ENCODE measurements at regions not wholly inside any gene's neighbourhood (a gene's known extent, or its start where the extent isn't known, plus 50 kb on each side); places are given as distances from the start of the nearest gene placed in this dataset.

DNA sequence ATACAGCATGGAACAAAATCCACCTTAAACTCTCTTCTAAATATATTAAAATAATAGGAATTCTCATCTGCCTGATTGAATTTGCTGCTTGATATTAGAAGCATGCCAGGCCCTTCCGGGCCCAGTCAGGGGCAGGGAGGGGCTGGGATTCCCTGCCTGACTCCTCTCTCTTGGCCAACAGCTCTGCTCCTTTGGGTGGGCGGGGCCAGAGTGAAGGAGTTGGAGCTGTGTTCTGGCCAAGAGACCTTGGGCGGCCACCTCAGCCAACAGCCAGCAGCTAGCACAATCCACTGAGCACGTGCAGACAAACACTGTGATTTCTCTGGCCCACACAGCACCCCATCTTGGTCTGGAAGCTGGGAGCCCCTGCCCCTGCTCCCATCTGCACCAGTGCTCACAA, 140.3 kb downstream of the PJA1 start:
- no peak for DNase-seq

DNA sequence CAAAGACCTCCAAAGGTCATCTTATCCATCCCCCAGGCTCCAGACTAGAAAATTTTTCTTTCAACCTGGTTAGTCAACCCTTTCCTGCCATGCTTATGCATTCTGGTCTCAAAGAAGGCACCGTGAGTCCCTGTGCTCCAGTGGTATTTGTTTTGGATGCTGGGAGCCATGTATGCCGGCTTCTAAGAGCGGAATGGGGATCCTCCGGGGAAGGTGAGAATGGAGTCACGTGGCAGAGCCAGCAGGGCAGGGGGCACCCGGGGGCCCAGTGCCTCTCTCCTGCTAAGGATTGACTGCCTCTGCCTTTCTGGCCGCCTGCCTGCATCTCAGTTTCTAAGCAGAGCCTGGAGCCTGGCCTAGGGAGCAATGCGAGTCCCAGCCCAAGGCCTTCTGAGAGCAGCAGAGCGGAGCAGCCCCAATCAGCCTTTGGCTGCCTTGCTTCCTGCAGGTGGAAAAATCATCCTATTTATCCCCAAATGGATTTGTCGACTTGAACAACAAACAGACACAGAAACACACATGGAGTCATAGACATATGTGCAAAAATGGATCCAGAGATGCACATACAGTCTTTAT, 141.0 kb downstream of the PJA1 start:
- DNase-seq: no peak

GRCh38 chrX:69022430-69022829, 142.8 kb downstream of the PJA1 start:
- no peak for DNase-seq

GRCh38 chrX:69021141-69021960, 143.9 kb downstream of the PJA1 start:
- DNase-seq: no peak

DNA sequence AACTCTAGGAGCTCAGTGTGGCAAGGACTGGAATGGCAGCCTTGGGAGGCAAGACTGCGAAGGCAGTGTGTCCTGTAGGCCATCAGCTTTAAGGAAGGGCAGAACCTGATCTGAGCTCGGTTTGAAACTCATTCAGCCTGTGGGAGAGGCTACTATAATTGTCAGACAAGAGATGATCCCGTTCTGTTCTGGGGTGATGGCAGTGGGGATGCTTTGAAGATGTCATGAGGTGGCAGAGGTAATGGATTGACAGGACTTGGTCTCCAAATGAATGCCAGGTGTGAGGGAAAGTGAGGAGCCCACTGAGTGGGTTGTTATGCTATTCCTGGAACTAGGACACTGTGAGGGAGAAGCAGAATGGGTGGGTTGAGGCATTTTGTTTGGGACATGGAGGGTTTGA, 144.9 kb downstream of the PJA1 start:
- DNase-seq: no peak

DNA sequence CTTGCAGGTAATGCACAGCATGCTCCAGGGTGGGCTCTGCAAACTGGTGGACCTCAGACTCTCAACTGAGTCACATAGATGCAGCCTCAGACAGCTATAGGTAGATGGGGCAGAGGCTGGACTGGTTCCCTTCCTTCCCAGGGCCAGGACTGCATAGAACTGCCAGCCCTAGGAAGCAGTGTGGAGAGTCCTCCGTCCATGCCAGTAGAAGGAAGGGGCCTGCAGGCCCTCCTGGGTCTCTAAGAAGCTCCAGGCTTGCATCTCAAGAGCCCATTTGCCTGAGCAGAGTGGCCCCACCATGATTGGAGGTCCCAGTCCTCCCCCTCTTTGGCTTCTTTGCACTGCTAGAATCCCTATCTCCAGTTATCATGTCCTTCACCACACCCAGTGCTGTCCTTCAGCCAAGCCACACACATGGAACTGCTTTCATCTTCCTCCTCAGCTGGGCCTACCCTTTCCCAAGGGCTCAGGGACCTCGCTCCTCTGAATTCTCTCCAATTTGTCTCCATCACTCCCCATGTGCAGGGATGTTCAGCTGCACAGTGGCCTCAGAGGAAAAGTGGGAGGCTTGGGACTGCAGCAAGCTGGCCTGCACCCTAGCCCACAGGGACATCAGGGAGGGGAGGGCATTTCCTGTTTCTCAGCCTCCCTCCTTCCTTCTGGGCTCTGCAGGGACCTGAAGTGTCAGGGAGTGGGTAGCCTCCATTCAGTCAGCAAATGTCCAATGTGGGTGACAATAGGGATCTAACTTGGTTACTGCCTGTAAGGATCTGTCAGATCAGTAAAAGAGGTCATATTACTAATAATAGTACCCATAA, 146.0 kb downstream of the PJA1 start:
- DNase-seq: no peak

- DNase-seq: no peak
Measured at GRCh38 chrX:69018416-69019072, 146.7 kb downstream of the PJA1 start.

GRCh38 chrX:69016293-69016941, 148.8 kb downstream of the PJA1 start:
- DNase-seq: no peak

DNA sequence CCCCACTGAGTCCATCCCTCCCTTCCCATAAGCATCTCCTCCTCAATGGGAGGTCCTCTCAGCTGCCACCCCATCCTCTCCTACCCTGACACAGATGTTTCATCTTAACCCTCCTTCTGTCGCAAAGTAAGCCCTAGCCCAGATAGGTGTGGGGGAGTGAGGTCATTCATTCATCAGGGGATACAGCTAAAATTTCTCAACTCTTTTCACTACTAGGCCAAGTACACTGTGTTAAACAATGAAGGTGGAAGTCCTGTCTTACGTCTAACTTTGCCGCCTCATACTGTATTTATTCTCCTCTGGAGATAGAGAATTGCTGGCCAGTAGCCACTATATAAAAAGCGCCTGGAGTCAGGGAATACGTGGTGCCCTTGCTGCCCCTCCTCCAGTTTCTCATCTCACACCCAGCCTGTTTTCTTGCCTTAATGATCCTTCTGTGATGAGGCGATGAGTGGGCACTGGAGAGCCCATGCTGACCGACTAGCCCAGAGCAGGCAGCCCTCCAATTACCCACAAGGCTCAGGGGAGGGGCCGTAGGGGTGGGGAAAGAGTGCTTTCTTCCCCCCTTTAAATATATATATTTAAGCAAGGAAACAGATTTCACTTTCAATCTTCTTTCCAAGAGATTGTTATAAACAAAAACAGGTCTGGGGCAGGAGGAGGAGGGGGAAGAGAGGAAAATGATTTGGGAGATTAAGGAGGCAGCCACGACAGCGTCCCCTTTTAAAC, 149.5 kb downstream of the PJA1 start:
- no peak for DNase-seq

DNA sequence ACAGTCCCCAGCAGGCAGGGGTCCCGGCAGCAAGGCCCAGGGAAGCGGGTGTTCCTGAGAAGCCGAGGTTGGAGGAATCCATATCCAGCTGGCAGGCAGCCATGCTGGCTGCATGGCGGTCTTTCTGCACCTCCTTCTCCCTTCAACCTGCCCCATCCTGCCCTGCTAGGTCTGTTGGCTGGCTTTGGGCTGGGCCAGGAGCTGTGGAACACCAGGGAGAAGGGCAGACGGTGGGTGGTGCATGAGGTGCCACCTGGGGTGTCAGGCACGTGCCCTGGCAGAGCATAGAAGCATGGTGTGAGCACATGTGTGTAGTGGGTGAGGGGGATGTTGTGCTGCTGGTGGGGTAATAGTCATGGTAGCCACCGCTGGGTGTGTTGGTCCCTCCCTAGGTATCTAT, 150.1 kb downstream of the PJA1 start:
- no peak for DNase-seq

DNA sequence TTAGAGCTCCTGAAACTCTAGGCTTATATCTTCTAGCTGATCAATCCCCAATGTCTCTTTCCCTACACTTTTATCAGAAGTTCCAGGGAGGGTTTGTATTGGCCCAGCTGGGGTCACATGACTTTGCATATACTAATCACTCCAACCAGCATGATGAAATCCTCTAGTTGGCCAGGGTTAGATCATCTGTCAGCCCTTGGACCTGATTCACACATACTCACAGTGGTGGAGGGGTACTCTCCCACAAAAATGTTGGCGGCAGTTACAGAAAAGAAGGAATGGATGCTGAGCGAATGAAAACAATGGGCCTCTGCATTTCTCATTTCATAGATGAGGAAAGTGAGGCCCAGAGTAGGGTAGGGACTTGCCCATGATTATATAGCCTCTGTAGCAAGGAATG, 151.1 kb downstream of the PJA1 start:
- no peak for DNase-seq

- no peak for DNase-seq
Measured at GRCh38 chrX:69010339-69010738, 154.9 kb downstream of the PJA1 start.

DNA sequence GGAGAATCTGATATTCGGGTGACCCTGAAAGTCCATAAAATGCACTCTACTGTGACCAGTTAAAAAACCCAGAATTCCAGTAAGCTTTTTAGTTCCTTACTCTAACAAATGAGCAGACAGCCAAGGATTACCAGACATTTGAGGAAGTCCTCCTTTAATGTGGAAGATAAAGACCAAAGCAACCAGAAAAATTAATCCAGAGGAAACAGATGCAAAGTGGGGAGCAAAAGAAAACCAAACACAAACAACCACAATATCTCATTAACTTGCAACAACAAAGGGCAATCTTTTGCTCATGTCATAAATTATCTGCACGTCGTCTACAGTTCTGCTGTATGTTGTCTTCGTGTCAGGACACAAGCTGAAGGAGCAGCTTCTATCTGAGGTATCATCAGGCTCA, 164.4 kb downstream of the PJA1 start:
- no peak for DNase-seq

- no peak for DNase-seq
Measured at GRCh38 chrX:68999931-69000330, 165.3 kb downstream of the PJA1 start.

DNA sequence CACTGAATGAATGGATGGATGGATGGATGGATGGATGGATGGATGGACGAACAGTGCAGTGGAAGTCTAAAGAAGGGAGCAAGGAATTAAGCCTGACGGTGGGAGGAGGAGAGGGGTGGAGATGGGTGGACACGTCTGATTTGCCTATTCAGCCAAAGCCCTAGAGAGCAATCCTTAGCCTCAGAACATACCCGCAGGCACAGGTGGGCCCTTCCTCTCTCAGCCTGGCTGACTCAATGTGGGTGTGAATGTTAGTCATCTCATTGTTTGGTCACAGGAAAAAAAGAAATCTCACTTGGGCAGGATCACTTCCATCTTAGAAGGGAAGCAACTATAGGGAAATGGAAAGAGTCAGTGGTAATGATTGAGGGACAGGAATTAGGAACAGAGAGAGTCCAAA, 165.9 kb downstream of the PJA1 start:
- DNase-seq: no peak

DNA sequence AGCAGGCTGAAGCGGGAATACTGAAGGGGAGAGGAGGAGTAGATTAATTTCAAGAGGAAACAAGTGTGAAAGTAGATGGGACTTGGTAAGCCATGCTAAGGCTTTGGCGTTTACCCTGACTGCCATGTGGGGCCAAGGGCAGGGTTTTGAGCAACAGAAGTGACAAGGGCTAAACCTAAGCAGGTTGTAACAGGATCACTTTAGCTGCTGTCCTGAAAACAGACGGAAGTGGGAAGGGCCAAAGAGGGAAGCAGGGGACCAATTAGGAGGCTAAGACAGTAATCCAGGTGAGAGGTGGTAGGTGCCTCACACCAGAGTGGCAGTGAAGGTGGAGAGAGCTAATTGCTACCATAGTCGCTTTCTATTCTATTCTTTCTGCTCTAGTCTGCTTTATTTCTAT, 166.5 kb downstream of the PJA1 start:
- DNase-seq: no peak

- DNase-seq: no peak
Measured at GRCh38 chrX:68997911-68998310, 167.3 kb downstream of the PJA1 start.

- DNase-seq: no peak
Measured at GRCh38 chrX:68997511-68997910, 167.7 kb downstream of the PJA1 start.

- DNase-seq: no peak
Measured at GRCh38 chrX:68995780-68996551, 167.1 kb downstream of the EFNB1 start.

DNA sequence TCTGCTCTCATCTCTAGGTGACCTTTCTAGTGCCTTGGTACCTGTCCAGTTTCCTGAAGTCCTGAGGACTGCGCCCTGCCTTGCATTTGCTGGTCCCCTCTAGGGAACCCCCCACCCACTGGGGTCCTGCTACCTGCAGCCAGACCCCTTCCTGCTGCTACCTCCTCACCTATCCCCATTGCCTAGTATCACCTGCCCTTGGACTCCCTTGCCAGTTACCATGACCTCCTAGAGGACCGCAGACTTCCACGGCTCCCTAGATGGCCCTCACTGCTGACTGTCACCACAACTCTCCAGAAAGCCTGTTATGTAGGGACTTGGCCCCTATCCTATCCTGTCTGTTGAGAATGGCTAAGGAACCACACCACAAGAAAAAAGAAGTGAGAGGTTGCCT, 166.6 kb downstream of the EFNB1 start:
- DNase-seq: no peak

DNA sequence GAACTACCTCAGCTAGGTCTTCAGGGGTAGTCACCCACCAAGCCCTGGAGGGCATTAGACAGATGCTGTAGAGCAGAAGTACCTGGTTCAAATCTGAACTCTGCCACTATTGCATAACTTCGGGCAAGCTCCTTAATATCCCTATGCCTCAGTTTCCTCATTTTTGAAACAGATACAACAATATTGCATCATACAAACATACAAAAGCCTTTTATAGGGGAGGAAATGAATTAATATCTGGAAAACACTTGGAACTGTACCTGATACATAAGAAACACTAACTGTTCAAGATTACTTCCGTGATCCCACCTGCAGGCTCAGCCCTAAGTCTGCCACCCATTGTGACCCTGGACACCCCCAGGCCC, 166.1 kb downstream of the EFNB1 start:
- no peak for DNase-seq
